CD4-positive, alpha-beta memory T cell (primary cell): ENCODE measurements at regions not wholly inside any gene's neighbourhood (a gene's known extent, or its start where the extent isn't known, plus 50 kb on each side); places are given as distances from the start of the nearest gene placed in this dataset.

ENCODE experiments used
- CTCF ChIA-PET: fragments of 350-600 bp; sonication (Branson Sonifier 250); formaldehyde crosslinking; loops from one replicate; lab custom pipeline; 2021; ENCODE audit warnings: inconsistent platforms; ENCODE audit not compliant: partially characterized antibody; lab: Charles Lee
- POLR2A ChIA-PET: fragments of 350-600 bp; sonication (Branson Sonifier 250); formaldehyde crosslinking; loops from one replicate; lab custom pipeline; 2021; ENCODE audit not compliant: partially characterized antibody; lab: Charles Lee
- DNase-seq, 5 donors: peaks; one replicate each; pipeline versions ENCODE4 v3.0.0 to v3.0.0-alpha.2; 2020 to 2022; ENCODE audit warnings: mixed read lengths in 1 of 5
- H3K27ac ChIP-seq: one replicate; pipeline ENCODE4 v1.7.0; 2013; ENCODE audit warnings: low read depth, low read length
- H3K27me3 ChIP-seq: 2 replicates; pipeline ENCODE4 v1.7.0; 2013; ENCODE audit warnings: mild to moderate bottlenecking, low read length, moderate library complexity; ENCODE audit not compliant: insufficient read depth
- H3K36me3 ChIP-seq: 2 replicates; pipeline ENCODE4 v1.7.0; 2013; ENCODE audit warnings: mild to moderate bottlenecking, low read length, moderate library complexity; ENCODE audit not compliant: insufficient read depth
- H3K4me1 ChIP-seq: 2 replicates; pipeline ENCODE4 v1.7.0; 2013; ENCODE audit warnings: mild to moderate bottlenecking, low read length, moderate library complexity; ENCODE audit not compliant: insufficient read depth
- H3K4me3 ChIP-seq, 2 donors: one replicate each; pipeline ENCODE4 v1.7.0; 2013; ENCODE audit warnings: low read length in 2 of 2, mild to moderate bottlenecking in 1 of 2
- H3K9me3 ChIP-seq, 2 donors: one replicate each; pipeline ENCODE4 v1.7.0; 2013; ENCODE audit warnings: low read length in 2 of 2, control low read depth in 1 of 2; ENCODE audit not compliant: control insufficient read depth in 1 of 2
- H3K27ac Mint-ChIP-seq, 7 donors: one replicate each; pipeline ENCODE4 v1.8.0; 2020 to 2021; ENCODE audit warnings: mixed read lengths in 7 of 7, mild to moderate bottlenecking in 6 of 7, inconsistent platforms in 3 of 7, moderate library complexity in 3 of 7
- H3K27me3 Mint-ChIP-seq, 2 donors: one replicate each; pipeline ENCODE4 v1.8.0; 2020 to 2021; ENCODE audit warnings: mixed read lengths in 2 of 2
- H3K36me3 Mint-ChIP-seq, 2 donors: one replicate each; pipeline ENCODE4 v1.8.0; 2020 to 2021; ENCODE audit warnings: mixed read lengths in 2 of 2, inconsistent platforms in 1 of 2, mild to moderate bottlenecking in 1 of 2
- H3K4me1 Mint-ChIP-seq, 4 donors: one replicate each; pipeline ENCODE4 v1.8.0; 2020 to 2021; ENCODE audit warnings: mixed read lengths in 4 of 4, mild to moderate bottlenecking in 1 of 4
- H3K4me3 Mint-ChIP-seq, 8 donors: one replicate each; pipeline ENCODE4 v1.8.0; 2020 to 2021; ENCODE audit warnings: mixed read lengths in 8 of 8, mild to moderate bottlenecking in 7 of 8, moderate library complexity in 6 of 8, inconsistent platforms in 3 of 8
- H3K9me3 Mint-ChIP-seq, 8 donors: one replicate each; pipeline ENCODE4 v1.8.0; 2020 to 2021; ENCODE audit warnings: mixed read lengths in 8 of 8, mild to moderate bottlenecking in 5 of 8, inconsistent platforms in 3 of 8, moderate library complexity in 1 of 8
- intact Hi-C: fragments of 100-400 bp; cut with micrococcal nuclease; formaldehyde crosslinking; loops from one replicate; pipeline ENCODE4 v1.15.1; 2023

- Mint-ChIP-seq H3K27ac (peak overlapping the region in 1 of 7 donors; percentile 1), H3K27me3 (peaks cover 2 to 8% of the 10 kb centered on the region in 2 donors), H3K9me3 (peaks cover 0 to 1% (median 0%) of the 10 kb centered on the region in 8 donors), H3K36me3 (no peaks in the 10 kb centered on the region), H3K4me3 (no peak overlapping the region), H3K4me1 (peaks cover 0 to 5% (median under 1%) of the 10 kb centered on the region in 4 donors)
- H3K4me1 ChIP-seq: no peaks in the 10 kb centered on the region
- H3K4me3 ChIP-seq: no peak overlapping the region
- intact Hi-C loops: no loop called here
- ChIA-PET CTCF (no interaction called here), POLR2A (no interaction called here)
- H3K9me3 ChIP-seq: no peaks in the 10 kb centered on the region
- no peaks in the 10 kb centered on the region for H3K27me3 ChIP-seq
- no peaks in the 10 kb centered on the region for H3K36me3 ChIP-seq
- no peak overlapping the region for H3K27ac ChIP-seq
- no peak for DNase-seq
Measured at GRCh38 chr14:104425763-104426646, 153.6 kb upstream of the C14orf180 start.

- Mint-ChIP-seq H3K27me3 (peaks cover 0 to 8% of the 10 kb centered on the region in 2 donors), H3K36me3 (no peaks in the 10 kb centered on the region), H3K27ac (no peak overlapping the region), H3K4me3 (no peak overlapping the region), H3K4me1 (peaks cover 0 to 5% (median under 1%) of the 10 kb centered on the region in 4 donors), H3K9me3 (peaks cover 0 to 1% (median 0%) of the 10 kb centered on the region in 8 donors)
- Histone ChIP-seq H3K9me3 (no peaks in the 10 kb centered on the region), H3K27me3 (no peaks in the 10 kb centered on the region), H3K4me1 (no peaks in the 10 kb centered on the region), H3K4me3 (no peak overlapping the region), H3K27ac (no peak overlapping the region), H3K36me3 (no peaks in the 10 kb centered on the region)
- ChIA-PET POLR2A (no interaction called here), CTCF (no interaction called here)
- no peak for DNase-seq
- intact Hi-C loops: no loop called here
Measured at GRCh38 chr14:104427131-104427851, 152.3 kb upstream of the C14orf180 start.

GRCh38 chr14:104428333-104428851 lies 151.2 kb upstream of the C14orf180 start:
- ChIA-PET CTCF (no interaction called here), POLR2A (no interaction called here)
- Histone ChIP-seq H3K36me3 (no peaks in the 10 kb centered on the region), H3K4me3 (no peak overlapping the region), H3K9me3 (no peaks in the 10 kb centered on the region), H3K27ac (no peak overlapping the region), H3K4me1 (no peaks in the 10 kb centered on the region), H3K27me3 (no peaks in the 10 kb centered on the region)
- peaks cover 0 to 1% (median 0%) of the 10 kb centered on the region in 8 donors for H3K9me3 Mint-ChIP-seq
- no peak overlapping the region for H3K4me3 Mint-ChIP-seq
- H3K27ac Mint-ChIP-seq: no peak overlapping the region
- no peaks in the 10 kb centered on the region for H3K36me3 Mint-ChIP-seq
- H3K27me3 Mint-ChIP-seq: peaks cover 0 to 8% of the 10 kb centered on the region in 2 donors
- intact Hi-C loops: no loop called here
- H3K4me1 Mint-ChIP-seq: peaks cover 0 to 5% (median under 1%) of the 10 kb centered on the region in 4 donors
- no peak for DNase-seq

- intact Hi-C loops: no loop called here
- CTCF ChIA-PET: no interaction called here
- POLR2A ChIA-PET: no interaction called here
- H3K27me3 ChIP-seq: no peaks in the 10 kb centered on the region
- no peaks in the 10 kb centered on the region for H3K36me3 ChIP-seq
- H3K27ac Mint-ChIP-seq: peak overlapping the region in 2 of 7 donors; percentile 61 to 85
- H3K9me3 ChIP-seq: no peaks in the 10 kb centered on the region
- H3K4me1 Mint-ChIP-seq: peaks cover 0 to 5% (median under 1%) of the 10 kb centered on the region in 4 donors
- no peak overlapping the region for H3K4me3 ChIP-seq
- no peak overlapping the region for H3K27ac ChIP-seq
- no peak for DNase-seq
- H3K4me3 Mint-ChIP-seq: no peak overlapping the region
- H3K36me3 Mint-ChIP-seq: no peaks in the 10 kb centered on the region
- H3K4me1 ChIP-seq: no peaks in the 10 kb centered on the region
- peaks cover 0 to 1% (median 0%) of the 10 kb centered on the region in 8 donors for H3K9me3 Mint-ChIP-seq
- H3K27me3 Mint-ChIP-seq: peaks cover 0 to 8% of the 10 kb centered on the region in 2 donors
Measured at GRCh38 chr14:104428860-104429259, 150.7 kb upstream of the C14orf180 start.

- CTCF ChIA-PET: no interaction called here
- peaks cover 0 to 5% (median under 1%) of the 10 kb centered on the region in 4 donors for H3K4me1 Mint-ChIP-seq
- Histone ChIP-seq H3K27ac (no peak overlapping the region), H3K4me1 (no peaks in the 10 kb centered on the region), H3K9me3 (no peaks in the 10 kb centered on the region), H3K4me3 (no peak overlapping the region), H3K36me3 (no peaks in the 10 kb centered on the region), H3K27me3 (no peaks in the 10 kb centered on the region)
- no peak overlapping the region for H3K4me3 Mint-ChIP-seq
- H3K36me3 Mint-ChIP-seq: no peaks in the 10 kb centered on the region
- no peak for DNase-seq
- H3K27me3 Mint-ChIP-seq: peaks cover 0 to 8% of the 10 kb centered on the region in 2 donors
- H3K9me3 Mint-ChIP-seq: peaks cover 0 to 1% (median 0%) of the 10 kb centered on the region in 8 donors
- peak overlapping the region in 1 of 7 donors; percentile 61 for H3K27ac Mint-ChIP-seq
- intact Hi-C loops: no loop called here
- POLR2A ChIA-PET: no interaction called here
Measured at GRCh38 chr14:104429291-104429861, 150.2 kb upstream of the C14orf180 start.

- Histone ChIP-seq H3K27me3 (no peaks in the 10 kb centered on the region), H3K9me3 (no peaks in the 10 kb centered on the region), H3K36me3 (no peaks in the 10 kb centered on the region), H3K4me3 (no peak overlapping the region), H3K27ac (no peak overlapping the region), H3K4me1 (no peaks in the 10 kb centered on the region)
- no peaks in the 10 kb centered on the region for H3K36me3 Mint-ChIP-seq
- H3K4me3 Mint-ChIP-seq: no peak overlapping the region
- H3K27me3 Mint-ChIP-seq: peaks cover under 1 to 4% of the 10 kb centered on the region in 2 donors
- ChIA-PET CTCF (no interaction called here), POLR2A (no interaction called here)
- peaks cover 0 to 5% (median 0%) of the 10 kb centered on the region in 4 donors for H3K4me1 Mint-ChIP-seq
- DNase-seq: no peak
- no peak overlapping the region for H3K27ac Mint-ChIP-seq
- intact Hi-C loops: no loop called here
- H3K9me3 Mint-ChIP-seq: peaks cover 0 to 1% (median 0%) of the 10 kb centered on the region in 8 donors
Measured at GRCh38 chr14:104431351-104431928, 148.1 kb upstream of the C14orf180 start.
